Hepatocyte (in vitro differentiated cells): ENCODE measurements at regions not wholly inside any gene's neighbourhood (a gene's known extent, or its start where the extent isn't known, plus 50 kb on each side); places are given as distances from the start of the nearest gene placed in this dataset.

ENCODE experiments used
- CTCF ChIP-seq: fragments of 200-600 bp; sonication (generic); IDR thresholded peaks from 2 replicates; pipeline ENCODE4 v1.5.1; 2016; ENCODE audit warnings: antibody characterized with exemption, mild to moderate bottlenecking; ENCODE audit not compliant: poor library complexity
- EZH2 ChIP-seq: fragments of 200-600 bp; sonication (generic); IDR thresholded peaks from 2 replicates; pipeline ENCODE4 v1.6.1; 2016; ENCODE audit warnings: antibody characterized with exemption, mild to moderate bottlenecking, borderline replicate concordance

DNA sequence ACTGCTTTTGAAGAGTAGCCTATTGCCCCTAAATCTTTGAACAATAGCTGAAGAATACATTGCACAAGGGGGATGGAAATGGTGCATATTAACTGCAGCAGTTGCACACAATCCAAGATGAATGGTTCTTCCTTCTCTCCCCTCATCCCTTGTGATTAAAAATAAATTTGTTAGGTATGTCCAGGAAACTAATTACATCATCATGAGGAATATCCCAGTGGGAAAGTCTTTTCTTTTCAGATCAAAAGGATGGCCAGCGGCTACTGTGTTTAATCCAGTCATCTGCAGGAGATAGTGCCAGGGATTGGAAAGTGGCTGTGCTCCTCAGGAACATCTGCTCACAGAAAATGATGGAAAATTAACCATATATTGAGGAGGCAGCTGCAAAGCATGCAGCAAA, 508.4 kb upstream of the SEMA6A start:
- TF ChIP-seq CTCF (no peak), EZH2 (no peak)
